ENCODE measurements at regions not wholly inside any gene's neighbourhood (a gene's known extent, or its start where the extent isn't known, plus 50 kb on each side); places are given as distances from the start of the nearest gene placed in this dataset.

GRCh38 chr20:9942736-9943135 lies 92.1 kb upstream of the ANKEF1 start:
- Histone ChIP-seq H3K36me3 (no peaks in the 10 kb centered on the region), H3K4me3 (no peak overlapping the region), H3K4me1 (no peaks in the 10 kb centered on the region), H3K27ac (no peak overlapping the region), H3K9me3 (peaks cover 0 to 9% (median 0%) of the 10 kb centered on the region in 12 donors), H3K27me3 (no peaks in the 10 kb centered on the region)
- DNase-seq: no peak
- TF ChIP-seq POLR2A (IDR thresholded peaks at IDR 0.05): no peak
- TF ChIP-seq, protein P1, sequence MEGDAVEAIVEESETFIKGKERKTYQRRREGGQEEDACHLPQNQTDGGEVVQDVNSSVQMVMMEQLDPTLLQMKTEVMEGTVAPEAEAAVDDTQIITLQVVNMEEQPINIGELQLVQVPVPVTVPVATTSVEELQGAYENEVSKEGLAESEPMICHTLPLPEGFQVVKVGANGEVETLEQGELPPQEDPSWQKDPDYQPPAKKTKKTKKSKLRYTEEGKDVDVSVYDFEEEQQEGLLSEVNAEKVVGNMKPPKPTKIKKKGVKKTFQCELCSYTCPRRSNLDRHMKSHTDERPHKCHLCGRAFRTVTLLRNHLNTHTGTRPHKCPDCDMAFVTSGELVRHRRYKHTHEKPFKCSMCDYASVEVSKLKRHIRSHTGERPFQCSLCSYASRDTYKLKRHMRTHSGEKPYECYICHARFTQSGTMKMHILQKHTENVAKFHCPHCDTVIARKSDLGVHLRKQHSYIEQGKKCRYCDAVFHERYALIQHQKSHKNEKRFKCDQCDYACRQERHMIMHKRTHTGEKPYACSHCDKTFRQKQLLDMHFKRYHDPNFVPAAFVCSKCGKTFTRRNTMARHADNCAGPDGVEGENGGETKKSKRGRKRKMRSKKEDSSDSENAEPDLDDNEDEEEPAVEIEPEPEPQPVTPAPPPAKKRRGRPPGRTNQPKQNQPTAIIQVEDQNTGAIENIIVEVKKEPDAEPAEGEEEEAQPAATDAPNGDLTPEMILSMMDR (IDR thresholded peaks at IDR 0.05): no peak
- WGBS, 4 donors: 79 to 86% (median 82%) methylated on average over 4 of the region's 4 CpGs
- ATAC-seq: no peak
- intact Hi-C loops (cut with DNase I): no loop called here

GRCh38 chr20:9940329-9940728 lies 94.5 kb upstream of the ANKEF1 start:
- ATAC-seq: no peak
- no peaks in the 10 kb centered on the region for H3K4me1 ChIP-seq
- DNase-seq: no peak
- H3K27me3 ChIP-seq: no peaks in the 10 kb centered on the region
- WGBS, 4 donors: 46 to 77% (median 70%) methylated on average over 2 of the region's 2 CpGs
- TF ChIP-seq, protein P1 (IDR thresholded peaks at IDR 0.05): no peak
- no peak for TF ChIP-seq POLR2A (IDR thresholded peaks at IDR 0.05)
- no peak overlapping the region for H3K27ac ChIP-seq
- no peak overlapping the region for H3K4me3 ChIP-seq
- H3K9me3 ChIP-seq: peaks cover 0 to 9% (median 0%) of the 10 kb centered on the region in 12 donors
- H3K36me3 ChIP-seq: no peaks in the 10 kb centered on the region
- intact Hi-C loops (cut with DNase I): no loop called here

DNA sequence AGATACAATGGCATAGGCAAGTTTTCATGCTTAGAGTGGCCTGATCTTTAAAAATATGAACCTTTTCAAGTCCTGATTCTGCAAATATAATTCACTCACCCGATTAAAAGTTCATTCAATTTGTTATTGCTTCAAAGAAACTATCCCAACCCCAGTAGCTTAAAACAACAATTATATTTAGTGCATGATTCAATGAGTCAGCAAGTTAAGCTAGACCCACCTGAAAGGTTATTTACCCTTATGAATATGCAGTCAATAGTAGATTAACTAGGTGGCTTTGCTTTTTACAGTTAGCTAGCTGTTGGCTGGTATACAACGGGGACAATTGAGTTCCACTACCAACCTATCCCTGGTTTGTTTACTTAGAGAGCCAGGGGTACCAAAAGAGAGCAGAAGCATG lies 95.6 kb upstream of the ANKEF1 start:
- Histone ChIP-seq H3K9me3 (peaks cover 0 to 9% (median 0%) of the 10 kb centered on the region in 12 donors), H3K27me3 (no peaks in the 10 kb centered on the region), H3K27ac (no peak overlapping the region), H3K4me3 (no peak overlapping the region), H3K36me3 (no peaks in the 10 kb centered on the region), H3K4me1 (no peaks in the 10 kb centered on the region)
- ATAC-seq: no peak
- 60 to 85% (median 71%) methylated on average over 2 of the region's 2 CpGs for WGBS, 4 donors
- TF ChIP-seq POLR2A (IDR thresholded peaks at IDR 0.05): no peak
- TF ChIP-seq, protein P1 (IDR thresholded peaks at IDR 0.05): no peak
- no peak for DNase-seq
- intact Hi-C loops (cut with DNase I): no loop called here

DNA sequence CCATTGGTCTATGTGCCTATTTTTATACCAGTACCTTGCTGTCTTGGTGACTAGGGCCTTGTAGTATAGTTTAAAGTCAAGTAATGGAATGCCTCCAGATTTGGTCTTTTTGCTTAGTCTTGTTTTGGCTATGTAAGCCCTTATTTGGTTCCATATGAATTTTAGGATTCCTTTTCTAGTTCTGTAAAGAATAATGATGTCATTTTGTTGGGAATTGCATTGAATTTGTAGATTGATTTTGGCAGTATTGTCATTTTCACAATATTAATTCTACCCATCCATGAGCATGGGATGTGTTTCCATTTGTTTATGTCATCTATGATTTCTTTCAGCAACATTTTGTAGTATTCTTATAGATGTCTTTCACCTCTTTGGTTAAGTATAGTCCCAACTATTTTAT lies 96.4 kb upstream of the PAK5 start:
- H3K4me3 ChIP-seq: no peak overlapping the region
- H3K36me3 ChIP-seq: no peaks in the 10 kb centered on the region
- H3K9me3 ChIP-seq: peaks cover 0 to 7% (median 0%) of the 10 kb centered on the region in 12 donors
- TF ChIP-seq, protein P1 (IDR thresholded peaks at IDR 0.05): no peak
- TF ChIP-seq POLR2A (IDR thresholded peaks at IDR 0.05): no peak
- H3K4me1 ChIP-seq: no peaks in the 10 kb centered on the region
- no peak overlapping the region for H3K27ac ChIP-seq
- H3K27me3 ChIP-seq: peaks cover 0 to 6% (median 0%) of the 10 kb centered on the region in 9 donors
- DNase-seq (no peak), ATAC-seq (no peak)
- intact Hi-C loops (cut with DNase I): no loop called here

Data from heart left ventricle (tissue), 16 donors.